ENCODE measurements at regions not wholly inside any gene's neighbourhood (a gene's known extent, or its start where the extent isn't known, plus 50 kb on each side); places are given as distances from the start of the nearest gene placed in this dataset.

DNA sequence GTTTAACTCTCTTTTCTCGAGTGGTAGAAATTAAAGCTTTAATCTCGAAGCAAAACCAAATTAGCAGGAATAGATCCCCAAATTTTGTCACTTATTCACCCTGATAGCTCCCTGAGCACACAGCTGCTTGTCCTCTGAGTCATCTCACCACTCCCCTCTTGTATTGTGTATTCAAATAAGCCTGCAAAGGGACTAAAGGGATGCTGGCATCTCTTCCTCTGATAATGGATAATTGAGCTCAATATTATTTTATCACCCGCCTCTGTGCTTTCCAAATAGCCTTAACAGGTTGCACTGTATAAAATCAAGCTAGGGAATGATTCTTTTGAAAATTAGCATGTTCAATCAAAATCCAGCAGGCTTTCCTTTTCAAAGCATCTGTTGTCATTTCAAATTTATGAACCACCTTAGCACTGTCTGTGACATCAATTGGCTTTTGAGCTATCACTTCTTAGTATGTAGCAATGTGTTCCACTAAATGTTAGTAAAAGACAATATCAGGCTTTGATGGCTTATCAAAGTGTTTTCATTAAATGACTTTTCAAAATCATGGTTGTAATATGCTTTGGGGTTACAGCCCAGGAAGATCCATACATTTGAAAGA is 561.6 kb downstream of the PLA2G4A start:
- WGBS (ENCODE audit: missing lambda C conversion rate) = 22% methylated on average over 3 of the region's 3 CpGs
- Histone ChIP-seq H3K27ac (no peak overlapping the region), H3K4me2 (no peak overlapping the region), H3K4me1 (peaks cover 5% of the 10 kb centered on the region; the same call in 1 of the 3 replicates), H3K4me3 (no peak overlapping the region), H3K9me3 (no peaks in the 10 kb centered on the region)
- ChIA-PET CTCF (interaction anchor here (1.3 kb wide), 1 partner anchor 9 kb away, joined by 3 read pairs; no protein-coding TSS in a partner anchor), POLR2A (no interaction called here)
- peak in 1 of 2 experiments; percentile 6 for DNase-seq (ENCODE audit: low read depth in 1 of 2, low spot score in 1 of 2)
- no peak for TF ChIP-seq JUN (IDR thresholded peaks at IDR 0.05)
- no peak for TF ChIP-seq JUNB (IDR thresholded peaks at IDR 0.05)
- TF ChIP-seq, protein P1, sequence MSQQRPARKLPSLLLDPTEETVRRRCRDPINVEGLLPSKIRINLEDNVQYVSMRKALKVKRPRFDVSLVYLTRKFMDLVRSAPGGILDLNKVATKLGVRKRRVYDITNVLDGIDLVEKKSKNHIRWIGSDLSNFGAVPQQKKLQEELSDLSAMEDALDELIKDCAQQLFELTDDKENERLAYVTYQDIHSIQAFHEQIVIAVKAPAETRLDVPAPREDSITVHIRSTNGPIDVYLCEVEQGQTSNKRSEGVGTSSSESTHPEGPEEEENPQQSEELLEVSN (IDR thresholded peaks at IDR 0.05; ENCODE audit: borderline replicate concordance, low read depth) = no peak
- TF ChIP-seq POLR2AphosphoS2 (conservative IDR thresholded peaks at IDR 0.05; ENCODE audit: low read length) = no peak
- TF ChIP-seq, protein P2, sequence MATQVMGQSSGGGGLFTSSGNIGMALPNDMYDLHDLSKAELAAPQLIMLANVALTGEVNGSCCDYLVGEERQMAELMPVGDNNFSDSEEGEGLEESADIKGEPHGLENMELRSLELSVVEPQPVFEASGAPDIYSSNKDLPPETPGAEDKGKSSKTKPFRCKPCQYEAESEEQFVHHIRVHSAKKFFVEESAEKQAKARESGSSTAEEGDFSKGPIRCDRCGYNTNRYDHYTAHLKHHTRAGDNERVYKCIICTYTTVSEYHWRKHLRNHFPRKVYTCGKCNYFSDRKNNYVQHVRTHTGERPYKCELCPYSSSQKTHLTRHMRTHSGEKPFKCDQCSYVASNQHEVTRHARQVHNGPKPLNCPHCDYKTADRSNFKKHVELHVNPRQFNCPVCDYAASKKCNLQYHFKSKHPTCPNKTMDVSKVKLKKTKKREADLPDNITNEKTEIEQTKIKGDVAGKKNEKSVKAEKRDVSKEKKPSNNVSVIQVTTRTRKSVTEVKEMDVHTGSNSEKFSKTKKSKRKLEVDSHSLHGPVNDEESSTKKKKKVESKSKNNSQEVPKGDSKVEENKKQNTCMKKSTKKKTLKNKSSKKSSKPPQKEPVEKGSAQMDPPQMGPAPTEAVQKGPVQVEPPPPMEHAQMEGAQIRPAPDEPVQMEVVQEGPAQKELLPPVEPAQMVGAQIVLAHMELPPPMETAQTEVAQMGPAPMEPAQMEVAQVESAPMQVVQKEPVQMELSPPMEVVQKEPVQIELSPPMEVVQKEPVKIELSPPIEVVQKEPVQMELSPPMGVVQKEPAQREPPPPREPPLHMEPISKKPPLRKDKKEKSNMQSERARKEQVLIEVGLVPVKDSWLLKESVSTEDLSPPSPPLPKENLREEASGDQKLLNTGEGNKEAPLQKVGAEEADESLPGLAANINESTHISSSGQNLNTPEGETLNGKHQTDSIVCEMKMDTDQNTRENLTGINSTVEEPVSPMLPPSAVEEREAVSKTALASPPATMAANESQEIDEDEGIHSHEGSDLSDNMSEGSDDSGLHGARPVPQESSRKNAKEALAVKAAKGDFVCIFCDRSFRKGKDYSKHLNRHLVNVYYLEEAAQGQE (IDR thresholded peaks at IDR 0.05) = no peak
- no peak for TF ChIP-seq RAD21 (conservative IDR thresholded peaks at IDR 0.05 in 1 of 2, IDR thresholded peaks at IDR 0.05 in 1 of 2)
- FAIRE-seq = no peak
- ATAC-seq = peak in 1 of 2 experiments; percentile 59; a peak in 1 of 6 replicates

DNA sequence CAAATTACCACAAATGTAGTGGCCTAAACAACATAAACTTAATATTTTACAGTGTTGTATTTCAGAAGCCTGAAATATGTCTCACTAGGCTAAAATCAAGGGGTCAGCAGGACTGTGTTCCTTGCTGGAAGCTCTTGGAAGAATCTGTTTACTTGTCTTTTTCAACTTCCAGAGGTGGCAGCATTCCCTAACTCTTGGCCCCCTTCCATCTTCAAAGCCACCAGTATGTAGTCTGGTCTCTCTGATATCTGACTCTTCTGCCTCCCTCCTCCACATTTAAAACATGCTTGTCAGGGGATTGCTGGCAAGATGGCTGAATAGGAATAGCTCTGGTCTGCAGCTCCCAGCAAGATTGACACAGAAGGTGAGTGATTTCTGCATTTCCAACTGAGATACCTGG is 567.5 kb downstream of the PLA2G4A start:
- Histone ChIP-seq H3K4me1 (no peaks in the 10 kb centered on the region), H3K4me2 (no peak overlapping the region), H3K4me3 (no peak overlapping the region), H3K27ac (no peak overlapping the region), H3K9me3 (no peaks in the 10 kb centered on the region)
- DNase-seq (ENCODE audit: low read depth in 1 of 2, low spot score in 1 of 2) (no peak), FAIRE-seq (no peak), ATAC-seq (no peak)
- ChIA-PET CTCF (no interaction called here), POLR2A (no interaction called here)
- no peak for TF ChIP-seq PHF8 (IDR thresholded peaks at IDR 0.05; ENCODE audit: borderline replicate concordance, low read depth)
- TF ChIP-seq, protein P3, sequence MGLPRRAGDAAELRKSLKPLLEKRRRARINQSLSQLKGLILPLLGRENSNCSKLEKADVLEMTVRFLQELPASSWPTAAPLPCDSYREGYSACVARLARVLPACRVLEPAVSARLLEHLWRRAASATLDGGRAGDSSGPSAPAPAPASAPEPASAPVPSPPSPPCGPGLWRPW (IDR thresholded peaks at IDR 0.05) = no peak
- no peak for TF ChIP-seq SREBF2 (IDR thresholded peaks at IDR 0.05)
- no peak for TF ChIP-seq BHLHE40 (IDR thresholded peaks at IDR 0.05; ENCODE audit: low read depth, low read length)
- TF ChIP-seq, protein P4, sequence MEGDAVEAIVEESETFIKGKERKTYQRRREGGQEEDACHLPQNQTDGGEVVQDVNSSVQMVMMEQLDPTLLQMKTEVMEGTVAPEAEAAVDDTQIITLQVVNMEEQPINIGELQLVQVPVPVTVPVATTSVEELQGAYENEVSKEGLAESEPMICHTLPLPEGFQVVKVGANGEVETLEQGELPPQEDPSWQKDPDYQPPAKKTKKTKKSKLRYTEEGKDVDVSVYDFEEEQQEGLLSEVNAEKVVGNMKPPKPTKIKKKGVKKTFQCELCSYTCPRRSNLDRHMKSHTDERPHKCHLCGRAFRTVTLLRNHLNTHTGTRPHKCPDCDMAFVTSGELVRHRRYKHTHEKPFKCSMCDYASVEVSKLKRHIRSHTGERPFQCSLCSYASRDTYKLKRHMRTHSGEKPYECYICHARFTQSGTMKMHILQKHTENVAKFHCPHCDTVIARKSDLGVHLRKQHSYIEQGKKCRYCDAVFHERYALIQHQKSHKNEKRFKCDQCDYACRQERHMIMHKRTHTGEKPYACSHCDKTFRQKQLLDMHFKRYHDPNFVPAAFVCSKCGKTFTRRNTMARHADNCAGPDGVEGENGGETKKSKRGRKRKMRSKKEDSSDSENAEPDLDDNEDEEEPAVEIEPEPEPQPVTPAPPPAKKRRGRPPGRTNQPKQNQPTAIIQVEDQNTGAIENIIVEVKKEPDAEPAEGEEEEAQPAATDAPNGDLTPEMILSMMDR (IDR thresholded peaks at IDR 0.05) = no peak
- TF ChIP-seq, protein P5, sequence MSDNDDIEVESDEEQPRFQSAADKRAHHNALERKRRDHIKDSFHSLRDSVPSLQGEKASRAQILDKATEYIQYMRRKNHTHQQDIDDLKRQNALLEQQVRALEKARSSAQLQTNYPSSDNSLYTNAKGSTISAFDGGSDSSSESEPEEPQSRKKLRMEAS (IDR thresholded peaks at IDR 0.05) = no peak
- no peak for TF ChIP-seq KDM1A (IDR thresholded peaks at IDR 0.05; ENCODE audit: low read depth)
- TF ChIP-seq TFCP2L1 (CRISPR knock-in tag; IDR thresholded peaks at IDR 0.05) = no peak
- TF ChIP-seq ESRRA (IDR thresholded peaks at IDR 0.05; ENCODE audit: borderline replicate concordance, low read length) = no peak
- no peak for TF ChIP-seq RFX5 (IDR thresholded peaks at IDR 0.05)
- no peak for TF ChIP-seq SMC3 (IDR thresholded peaks at IDR 0.05)
- TF ChIP-seq NPAS2 (CRISPR knock-in tag; IDR thresholded peaks at IDR 0.05; ENCODE audit: borderline replicate concordance) = no peak
- TF ChIP-seq, protein P6, sequence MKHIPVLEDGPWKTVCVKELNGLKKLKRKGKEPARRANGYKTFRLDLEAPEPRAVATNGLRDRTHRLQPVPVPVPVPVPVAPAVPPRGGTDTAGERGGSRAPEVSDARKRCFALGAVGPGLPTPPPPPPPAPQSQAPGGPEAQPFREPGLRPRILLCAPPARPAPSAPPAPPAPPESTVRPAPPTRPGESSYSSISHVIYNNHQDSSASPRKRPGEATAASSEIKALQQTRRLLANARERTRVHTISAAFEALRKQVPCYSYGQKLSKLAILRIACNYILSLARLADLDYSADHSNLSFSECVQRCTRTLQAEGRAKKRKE (CRISPR knock-in tag; IDR thresholded peaks at IDR 0.05; ENCODE audit: low read depth) = no peak
- TF ChIP-seq RNF2 (IDR thresholded peaks at IDR 0.05; ENCODE audit: borderline replicate concordance, low read depth) = no peak
- TF ChIP-seq CBX2 (IDR thresholded peaks at IDR 0.05; ENCODE audit: borderline replicate concordance, low read depth) = no peak

Data from A549 (cell line).